ENCODE measurements at regions not wholly inside any gene's neighbourhood (a gene's known extent, or its start where the extent isn't known, plus 50 kb on each side); places are given as distances from the start of the nearest gene placed in this dataset.

DNA sequence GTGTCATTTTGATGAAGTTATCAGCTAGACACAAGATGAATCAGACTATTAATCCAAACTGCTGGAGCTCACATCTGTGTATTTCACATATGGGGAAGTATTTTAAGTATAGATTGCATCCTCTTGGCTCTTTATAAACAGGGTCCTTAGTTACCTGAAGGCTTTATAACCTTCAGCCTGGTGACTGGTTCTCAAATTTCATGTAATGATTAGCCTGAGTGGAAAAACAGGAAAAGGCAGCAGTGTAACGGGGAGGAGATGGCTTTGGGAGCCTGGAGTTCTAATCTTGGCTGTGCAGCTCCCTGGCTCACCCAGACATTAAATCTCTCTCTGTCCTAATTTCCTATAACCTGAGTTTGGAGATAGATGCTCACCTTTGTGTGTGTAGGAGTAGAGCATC lies 103.8 kb upstream of the HPF1 start:
- TF ChIP-seq TAF1 (IDR thresholded peaks at IDR 0.05; ENCODE audit: low read depth): no peak
- no peak for TF ChIP-seq USF1 (IDR thresholded peaks at IDR 0.05)
- no peak for TF ChIP-seq YY1 (IDR thresholded peaks at IDR 0.05; ENCODE audit: low read depth)
- no peak for TF ChIP-seq CREB1 (IDR thresholded peaks at IDR 0.05; ENCODE audit: low read depth)
- no peak for TF ChIP-seq ZBTB7A (IDR thresholded peaks at IDR 0.05; ENCODE audit: low read depth)
- no peak for TF ChIP-seq EGR1 (IDR thresholded peaks at IDR 0.05)
- TF ChIP-seq FOXM1 (IDR thresholded peaks at IDR 0.05; ENCODE audit: borderline replicate concordance, low read depth): no peak
- TF ChIP-seq NFIC (IDR thresholded peaks at IDR 0.05): no peak
- TF ChIP-seq, protein P1, sequence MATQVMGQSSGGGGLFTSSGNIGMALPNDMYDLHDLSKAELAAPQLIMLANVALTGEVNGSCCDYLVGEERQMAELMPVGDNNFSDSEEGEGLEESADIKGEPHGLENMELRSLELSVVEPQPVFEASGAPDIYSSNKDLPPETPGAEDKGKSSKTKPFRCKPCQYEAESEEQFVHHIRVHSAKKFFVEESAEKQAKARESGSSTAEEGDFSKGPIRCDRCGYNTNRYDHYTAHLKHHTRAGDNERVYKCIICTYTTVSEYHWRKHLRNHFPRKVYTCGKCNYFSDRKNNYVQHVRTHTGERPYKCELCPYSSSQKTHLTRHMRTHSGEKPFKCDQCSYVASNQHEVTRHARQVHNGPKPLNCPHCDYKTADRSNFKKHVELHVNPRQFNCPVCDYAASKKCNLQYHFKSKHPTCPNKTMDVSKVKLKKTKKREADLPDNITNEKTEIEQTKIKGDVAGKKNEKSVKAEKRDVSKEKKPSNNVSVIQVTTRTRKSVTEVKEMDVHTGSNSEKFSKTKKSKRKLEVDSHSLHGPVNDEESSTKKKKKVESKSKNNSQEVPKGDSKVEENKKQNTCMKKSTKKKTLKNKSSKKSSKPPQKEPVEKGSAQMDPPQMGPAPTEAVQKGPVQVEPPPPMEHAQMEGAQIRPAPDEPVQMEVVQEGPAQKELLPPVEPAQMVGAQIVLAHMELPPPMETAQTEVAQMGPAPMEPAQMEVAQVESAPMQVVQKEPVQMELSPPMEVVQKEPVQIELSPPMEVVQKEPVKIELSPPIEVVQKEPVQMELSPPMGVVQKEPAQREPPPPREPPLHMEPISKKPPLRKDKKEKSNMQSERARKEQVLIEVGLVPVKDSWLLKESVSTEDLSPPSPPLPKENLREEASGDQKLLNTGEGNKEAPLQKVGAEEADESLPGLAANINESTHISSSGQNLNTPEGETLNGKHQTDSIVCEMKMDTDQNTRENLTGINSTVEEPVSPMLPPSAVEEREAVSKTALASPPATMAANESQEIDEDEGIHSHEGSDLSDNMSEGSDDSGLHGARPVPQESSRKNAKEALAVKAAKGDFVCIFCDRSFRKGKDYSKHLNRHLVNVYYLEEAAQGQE (IDR thresholded peaks at IDR 0.05; ENCODE audit: low read depth): no peak
- no peak for TF ChIP-seq RAD21 (IDR thresholded peaks at IDR 0.05; ENCODE audit: low read depth)
- no peak for TF ChIP-seq CEBPB (IDR thresholded peaks at IDR 0.05)
- TF ChIP-seq EP300 (IDR thresholded peaks at IDR 0.05; ENCODE audit: borderline replicate concordance): no peak
- no peak for TF ChIP-seq TCF12 (IDR thresholded peaks at IDR 0.05; ENCODE audit: low read depth)

GRCh38 chr4:169859366-169860216 lies 101.8 kb upstream of the HPF1 start:
- no peak for TF ChIP-seq TCF12 (IDR thresholded peaks at IDR 0.05; ENCODE audit: low read depth)
- no peak for TF ChIP-seq MAX (IDR thresholded peaks at IDR 0.05)
- TF ChIP-seq USF1 (IDR thresholded peaks at IDR 0.05): no peak
- no peak for TF ChIP-seq YY1 (IDR thresholded peaks at IDR 0.05; ENCODE audit: low read depth)
- no peak for TF ChIP-seq FOXM1 (IDR thresholded peaks at IDR 0.05; ENCODE audit: borderline replicate concordance, low read depth)
- no peak for TF ChIP-seq EP300 (IDR thresholded peaks at IDR 0.05; ENCODE audit: borderline replicate concordance)
- TF ChIP-seq TAF1 (IDR thresholded peaks at IDR 0.05; ENCODE audit: low read depth): no peak
- TF ChIP-seq TEAD4 (IDR thresholded peaks at IDR 0.05): no peak
- no peak for TF ChIP-seq CEBPB (IDR thresholded peaks at IDR 0.05)
- TF ChIP-seq CREB1 (IDR thresholded peaks at IDR 0.05; ENCODE audit: low read depth): no peak

DNA sequence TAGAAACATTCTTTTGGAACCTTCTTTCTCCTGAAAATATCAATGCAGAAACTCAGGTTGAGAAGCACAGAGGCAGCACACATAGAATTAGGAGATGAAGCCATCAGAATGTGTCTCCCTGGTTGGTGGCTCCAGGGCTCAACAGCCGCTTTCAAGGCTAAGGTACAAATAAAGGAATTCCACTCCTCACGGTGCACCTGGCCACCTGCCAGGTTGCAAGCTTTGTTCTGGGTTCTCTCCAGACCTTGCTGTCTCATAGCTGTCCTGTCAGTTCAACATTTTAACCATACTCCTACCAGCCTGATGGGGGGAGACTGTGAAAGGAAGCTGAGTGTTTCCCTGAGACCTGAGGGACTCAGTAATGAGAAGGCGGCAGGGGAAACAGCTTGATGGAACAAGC lies 96.3 kb upstream of the HPF1 start:
- TF ChIP-seq NFIC (IDR thresholded peaks at IDR 0.05): peak; percentile 53
- TF ChIP-seq CEBPB (IDR thresholded peaks at IDR 0.05): no peak

- TF ChIP-seq EP300 (IDR thresholded peaks at IDR 0.05; ENCODE audit: borderline replicate concordance) (no peak), TEAD4 (IDR thresholded peaks at IDR 0.05) (no peak), CREB1 (IDR thresholded peaks at IDR 0.05; ENCODE audit: low read depth) (no peak), FOXM1 (IDR thresholded peaks at IDR 0.05; ENCODE audit: borderline replicate concordance, low read depth) (no peak), ZBTB7A (IDR thresholded peaks at IDR 0.05; ENCODE audit: low read depth) (no peak), TCF12 (IDR thresholded peaks at IDR 0.05; ENCODE audit: low read depth) (no peak), NFIC (IDR thresholded peaks at IDR 0.05) (no peak), EGR1 (IDR thresholded peaks at IDR 0.05) (no peak), MAX (IDR thresholded peaks at IDR 0.05) (no peak)
Measured at GRCh38 chr4:169852481-169852880, 94.7 kb upstream of the HPF1 start.

DNA sequence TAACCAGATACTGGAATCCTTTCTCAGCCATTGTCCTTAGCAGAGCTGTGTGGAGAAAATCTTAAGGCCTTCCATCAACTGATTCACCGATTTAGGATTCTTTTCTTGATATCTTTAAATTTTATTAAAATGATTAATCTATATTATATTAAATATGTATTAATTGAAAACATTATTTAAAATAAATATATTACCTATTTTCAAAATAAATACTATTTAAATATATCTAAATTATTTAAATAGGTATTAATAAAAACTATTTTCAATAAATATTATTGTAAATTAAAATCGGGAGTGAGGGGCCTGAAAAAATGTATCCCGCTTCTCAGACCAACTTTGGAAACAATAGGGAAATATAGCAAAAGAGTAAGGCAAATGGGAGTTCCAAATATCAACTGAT lies 94.0 kb upstream of the HPF1 start:
- TF ChIP-seq TEAD4 (IDR thresholded peaks at IDR 0.05): no peak
- TF ChIP-seq NFIC (IDR thresholded peaks at IDR 0.05): no peak
- TF ChIP-seq USF1 (IDR thresholded peaks at IDR 0.05): no peak
- TF ChIP-seq CEBPB (IDR thresholded peaks at IDR 0.05): no peak
- TF ChIP-seq EP300 (IDR thresholded peaks at IDR 0.05; ENCODE audit: borderline replicate concordance): no peak
- TF ChIP-seq YY1 (IDR thresholded peaks at IDR 0.05; ENCODE audit: low read depth): no peak
- no peak for TF ChIP-seq EGR1 (IDR thresholded peaks at IDR 0.05)
- TF ChIP-seq FOXM1 (IDR thresholded peaks at IDR 0.05; ENCODE audit: borderline replicate concordance, low read depth): no peak
- TF ChIP-seq MAX (IDR thresholded peaks at IDR 0.05): no peak
- no peak for TF ChIP-seq TAF1 (IDR thresholded peaks at IDR 0.05; ENCODE audit: low read depth)
- TF ChIP-seq CREB1 (IDR thresholded peaks at IDR 0.05; ENCODE audit: low read depth): no peak
- no peak for TF ChIP-seq ZBTB7A (IDR thresholded peaks at IDR 0.05; ENCODE audit: low read depth)
- TF ChIP-seq, protein P1 (IDR thresholded peaks at IDR 0.05; ENCODE audit: low read depth): no peak
- no peak for TF ChIP-seq RAD21 (IDR thresholded peaks at IDR 0.05; ENCODE audit: low read depth)
